HG02885 (cell line): ENCODE measurements at regions not wholly inside any gene's neighbourhood (a gene's known extent, or its start where the extent isn't known, plus 50 kb on each side); places are given as distances from the start of the nearest gene placed in this dataset.

Source experiments
- ATAC-seq: cut with Tn5 transposase; IDR thresholded peaks from one replicate; pipeline ENCODE4 v1.9.1; 2021; ENCODE audit warnings: mild to moderate bottlenecking; ENCODE audit not compliant: unreplicated experiment, poor library complexity

DNA sequence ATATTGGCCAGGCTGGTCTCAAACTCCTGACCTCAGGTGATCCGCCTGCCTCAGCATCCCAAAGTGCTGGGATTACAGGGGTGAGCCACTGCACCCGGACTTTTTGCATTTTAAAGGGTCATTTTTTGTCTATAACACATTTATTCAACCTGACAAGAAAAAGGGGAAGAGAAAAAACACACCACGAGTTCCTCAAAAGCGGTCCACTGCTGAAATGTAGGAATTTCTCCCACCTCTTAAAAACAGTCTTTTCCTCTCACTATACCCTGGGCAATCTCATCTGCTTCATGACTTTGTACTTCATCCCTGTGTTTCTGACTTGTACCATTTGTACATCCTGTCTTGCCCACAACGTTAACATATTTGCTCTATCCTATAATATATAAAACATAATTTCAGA, 413.3 kb upstream of the PTBP2 start:
- ATAC-seq: no peak

DNA sequence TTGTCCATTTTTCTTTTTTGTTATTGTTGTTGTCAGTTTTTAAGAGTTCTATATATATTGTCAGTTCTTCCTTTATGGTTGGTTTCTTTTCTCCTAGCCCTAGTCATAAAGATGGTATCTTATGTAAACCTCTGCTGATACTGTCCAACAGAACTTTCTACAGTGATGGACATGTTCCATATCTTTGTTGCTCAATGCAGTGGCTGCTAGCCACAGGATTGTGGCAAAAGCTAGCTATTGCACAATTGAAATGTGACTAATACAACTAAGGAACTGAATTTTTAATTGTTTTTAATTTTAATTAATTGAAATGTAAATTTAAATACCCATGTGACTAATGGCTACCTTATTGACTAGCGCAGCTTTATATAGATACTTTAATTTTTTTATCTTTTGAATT, 411.8 kb upstream of the PTBP2 start:
- ATAC-seq: no peak

DNA sequence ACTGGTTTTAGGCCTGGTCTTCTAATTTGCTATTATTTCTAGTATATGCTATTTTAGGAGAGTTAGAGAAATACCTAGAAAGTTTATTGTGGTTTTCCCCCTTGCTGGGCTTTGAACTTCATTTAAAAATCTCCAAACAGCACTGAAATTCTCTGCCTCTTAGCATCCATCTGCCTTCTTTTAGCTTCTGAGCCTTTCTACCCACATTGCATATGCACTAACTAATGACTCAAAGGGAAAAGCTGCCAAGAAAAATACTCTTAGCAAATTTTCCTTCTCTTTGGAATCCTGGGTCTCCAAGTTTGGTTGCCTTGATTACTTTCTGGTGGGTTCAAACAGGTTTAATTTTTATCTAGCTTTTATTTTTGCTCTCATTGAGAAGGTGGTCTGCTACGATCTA, 408.4 kb upstream of the PTBP2 start:
- no peak for ATAC-seq

DNA sequence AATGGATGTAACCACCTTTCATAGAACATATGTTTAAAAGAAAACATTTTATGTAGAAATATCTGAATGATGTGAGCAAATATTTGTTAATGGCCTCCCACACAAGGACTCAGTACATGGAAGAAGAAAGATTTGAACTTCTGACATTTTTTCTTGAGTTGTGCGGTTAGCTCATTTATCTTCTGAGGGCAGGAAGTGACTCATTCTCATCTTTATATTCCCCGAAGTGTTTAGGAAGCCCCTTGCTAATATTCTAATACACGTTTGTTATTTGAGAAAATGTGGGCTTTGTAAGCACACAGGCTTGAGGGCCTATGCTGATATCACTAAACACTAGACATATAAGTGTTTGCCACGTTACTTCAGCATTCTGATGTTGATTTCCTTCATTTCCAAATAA, 392.5 kb upstream of the PTBP2 start:
- ATAC-seq: no peak

DNA sequence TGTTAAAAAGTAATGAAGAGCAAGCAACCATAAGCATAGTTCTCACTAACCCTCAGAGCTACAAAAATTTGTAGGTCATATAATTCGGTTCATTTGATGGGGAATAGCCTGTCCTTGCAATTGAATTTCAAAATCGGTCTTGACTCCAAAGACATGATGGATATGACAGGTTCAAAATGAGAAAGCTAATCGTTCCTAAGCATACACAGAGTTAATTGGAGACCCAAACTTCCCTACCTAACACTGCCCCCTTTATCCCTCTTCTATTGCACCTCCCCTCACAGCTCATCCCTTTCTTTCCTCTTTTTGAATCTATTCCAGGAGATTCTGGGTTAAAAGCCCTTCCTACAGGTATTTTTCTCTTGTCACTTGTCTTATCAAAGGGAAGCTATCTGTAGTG, 390.0 kb upstream of the PTBP2 start:
- no peak for ATAC-seq

DNA sequence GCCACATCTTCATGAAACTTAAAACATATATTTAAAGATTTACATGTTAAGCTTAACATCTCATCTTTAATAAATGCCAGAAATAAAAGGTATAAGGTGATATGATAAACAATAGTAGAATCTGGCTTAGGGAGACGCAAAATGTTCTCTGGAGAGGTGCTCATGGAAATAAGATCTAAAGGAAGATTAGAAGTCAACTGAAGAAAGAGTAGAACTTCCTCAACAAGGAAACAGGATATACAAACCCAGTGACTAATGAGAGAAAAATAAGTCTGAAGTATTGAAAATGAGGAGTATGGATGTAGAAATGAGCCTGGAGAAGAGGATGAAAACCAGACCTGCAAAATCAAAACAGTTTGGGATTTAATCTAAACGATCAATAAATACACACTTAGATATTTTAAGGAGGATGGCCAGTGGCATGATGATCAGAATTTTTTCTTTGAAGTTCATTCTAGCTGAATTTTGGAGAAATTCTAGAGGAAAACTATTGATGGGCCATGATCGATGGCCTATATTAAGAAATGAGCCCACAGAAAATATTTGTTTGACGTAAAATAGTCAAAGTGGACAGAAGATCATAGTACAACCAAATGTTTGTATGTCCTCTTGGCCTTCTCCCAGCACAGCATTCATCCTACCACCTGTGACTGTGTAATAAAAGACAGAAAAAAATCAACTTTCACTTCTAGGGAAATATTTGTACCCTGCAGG, 387.9 kb upstream of the PTBP2 start:
- no peak for ATAC-seq

DNA sequence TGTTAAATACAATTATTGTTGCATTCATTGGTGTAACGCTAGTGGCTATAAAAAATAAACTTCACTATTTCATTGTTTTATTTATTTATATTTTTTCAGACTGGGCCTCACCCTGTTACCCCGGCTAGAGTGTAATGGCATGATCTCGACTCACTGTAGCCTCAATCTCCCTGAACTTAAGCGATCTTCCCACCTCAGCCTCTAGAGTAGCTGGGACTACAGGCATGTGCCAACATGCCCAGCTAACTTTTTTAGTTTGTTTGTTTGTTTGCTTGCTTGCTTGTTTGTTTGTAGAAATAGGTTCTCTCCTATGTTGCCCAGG, 387.4 kb upstream of the PTBP2 start:
- ATAC-seq: no peak

DNA sequence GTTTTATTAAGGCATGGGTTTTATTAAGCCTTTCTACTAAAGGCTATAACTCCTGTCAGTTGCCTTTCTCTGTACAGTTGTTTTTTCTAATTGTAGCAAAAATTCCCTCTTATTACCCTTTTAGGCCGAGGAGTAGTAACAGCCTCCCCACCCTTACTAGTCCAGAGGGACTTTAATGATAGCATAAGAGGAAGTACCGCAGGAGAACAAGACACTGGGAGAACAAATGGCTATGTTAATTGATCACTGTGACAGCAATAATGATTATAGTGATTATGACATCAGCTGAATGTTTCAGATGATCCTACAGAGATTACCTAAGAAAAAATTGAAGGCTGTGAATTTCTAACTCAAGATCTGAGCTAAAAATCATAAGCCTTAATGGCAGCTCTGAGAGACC, 383.0 kb upstream of the PTBP2 start:
- ATAC-seq: no peak

DNA sequence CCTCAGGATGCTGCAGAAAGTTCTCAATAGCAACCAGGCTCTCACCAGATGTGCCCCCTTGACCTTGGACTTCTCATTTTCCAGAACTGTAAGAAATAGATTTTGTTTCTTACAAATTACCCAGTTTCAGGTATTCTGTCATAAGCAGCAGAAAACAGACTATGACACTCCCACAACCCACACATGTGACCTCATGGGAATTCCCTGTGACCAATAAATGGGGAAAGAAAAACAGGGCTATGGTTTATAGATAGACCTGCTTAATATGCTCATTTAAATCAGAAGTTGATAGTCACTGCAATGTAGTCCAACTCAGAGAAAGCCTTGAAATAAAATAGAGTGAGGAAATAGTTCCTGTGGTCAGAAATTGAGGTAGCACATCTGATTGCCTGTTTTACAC, 380.9 kb upstream of the PTBP2 start:
- no peak for ATAC-seq

DNA sequence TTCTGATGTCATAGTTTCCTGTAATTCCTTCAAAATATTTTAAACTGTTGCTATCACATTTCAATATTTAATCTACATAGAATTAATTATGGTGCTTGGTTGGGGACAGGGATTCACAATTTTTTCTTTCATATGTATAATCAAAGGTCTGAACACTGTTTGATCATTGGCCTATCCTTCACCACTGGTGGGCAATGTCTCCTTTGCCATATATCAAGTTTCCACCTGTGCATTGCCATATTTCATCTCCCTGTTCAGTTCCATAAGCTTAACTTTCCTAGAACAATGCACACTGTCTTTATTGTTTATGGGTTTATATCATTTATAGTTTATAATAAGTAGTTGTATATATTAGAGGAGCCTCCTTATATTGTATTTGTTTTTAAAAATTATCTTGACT, 374.9 kb upstream of the PTBP2 start:
- no peak for ATAC-seq

DNA sequence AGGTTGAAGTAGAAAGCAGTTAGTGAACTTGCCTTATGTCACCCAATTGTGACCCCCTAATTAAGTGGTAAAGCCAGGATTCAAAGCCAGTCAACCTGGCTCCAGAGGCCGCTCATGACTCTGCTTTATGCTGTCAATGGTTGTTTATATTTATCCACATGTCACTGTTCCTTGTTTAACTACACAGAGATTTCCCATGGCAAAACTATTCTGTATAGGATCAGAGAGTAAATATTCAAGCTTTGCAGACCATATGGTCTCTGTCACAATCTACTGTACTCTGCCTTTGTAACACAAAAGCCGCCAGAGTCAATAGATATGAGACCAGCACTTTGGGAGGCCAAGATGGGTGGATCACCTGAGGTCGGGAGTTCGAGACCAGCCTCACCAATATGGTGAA, 371.7 kb upstream of the PTBP2 start:
- ATAC-seq: no peak

DNA sequence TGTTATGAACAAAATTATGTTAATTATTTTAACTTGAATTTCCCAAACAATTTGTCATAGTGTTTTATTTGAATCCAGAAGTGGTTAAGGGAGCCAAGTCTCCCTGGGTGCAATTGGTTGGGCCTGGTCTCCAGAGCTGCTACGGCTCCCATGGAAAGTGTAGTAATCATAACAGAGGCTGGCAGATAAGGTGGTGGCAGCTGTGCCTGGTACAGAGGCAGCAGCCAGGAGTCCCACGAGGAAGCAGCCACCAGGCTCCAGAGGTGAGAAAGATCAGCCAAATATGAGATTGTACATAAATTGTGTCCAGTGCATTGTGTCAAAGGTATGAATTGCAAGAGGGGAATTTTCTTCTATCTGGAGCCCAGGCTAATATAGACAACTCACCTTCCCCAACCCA, 368.9 kb upstream of the PTBP2 start:
- ATAC-seq: no peak

DNA sequence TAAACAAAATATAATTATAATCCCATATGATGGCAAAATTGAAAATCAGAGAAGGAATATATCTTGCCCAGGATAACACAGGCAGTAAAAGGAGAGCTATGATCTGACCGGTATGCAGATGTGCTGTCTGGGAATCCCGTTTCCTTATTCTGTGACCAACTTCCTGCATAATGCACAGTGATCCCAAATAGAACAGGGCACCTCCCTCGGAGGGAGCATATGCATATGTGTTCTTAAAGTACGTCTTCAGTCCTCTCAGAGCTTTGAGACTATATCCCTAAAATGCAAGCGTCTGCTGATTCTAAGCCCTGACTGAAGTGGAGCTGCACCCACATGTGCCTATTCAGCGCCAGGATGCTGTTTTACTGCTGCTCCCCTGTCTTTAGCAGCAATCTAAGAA, 366.1 kb upstream of the PTBP2 start:
- no peak for ATAC-seq

DNA sequence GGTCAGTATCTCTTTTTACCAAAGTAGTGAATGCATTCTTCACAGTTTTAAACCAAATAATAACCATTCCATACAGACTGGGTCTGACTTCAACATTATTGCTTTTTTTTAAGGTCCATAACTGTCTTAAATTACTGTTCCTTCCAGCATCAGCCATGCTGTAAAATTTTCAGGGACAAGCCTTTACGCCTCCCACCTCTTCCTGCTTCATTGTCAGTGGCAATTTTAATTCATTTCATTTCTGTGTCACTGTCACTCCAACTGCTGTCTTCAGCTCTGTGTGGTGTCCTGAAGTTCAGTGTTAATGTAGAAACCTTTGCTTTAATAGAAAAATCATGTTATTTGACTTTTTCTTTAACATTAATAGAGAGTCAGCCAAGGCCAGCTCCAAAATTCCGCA, 365.6 kb upstream of the PTBP2 start:
- no peak for ATAC-seq

DNA sequence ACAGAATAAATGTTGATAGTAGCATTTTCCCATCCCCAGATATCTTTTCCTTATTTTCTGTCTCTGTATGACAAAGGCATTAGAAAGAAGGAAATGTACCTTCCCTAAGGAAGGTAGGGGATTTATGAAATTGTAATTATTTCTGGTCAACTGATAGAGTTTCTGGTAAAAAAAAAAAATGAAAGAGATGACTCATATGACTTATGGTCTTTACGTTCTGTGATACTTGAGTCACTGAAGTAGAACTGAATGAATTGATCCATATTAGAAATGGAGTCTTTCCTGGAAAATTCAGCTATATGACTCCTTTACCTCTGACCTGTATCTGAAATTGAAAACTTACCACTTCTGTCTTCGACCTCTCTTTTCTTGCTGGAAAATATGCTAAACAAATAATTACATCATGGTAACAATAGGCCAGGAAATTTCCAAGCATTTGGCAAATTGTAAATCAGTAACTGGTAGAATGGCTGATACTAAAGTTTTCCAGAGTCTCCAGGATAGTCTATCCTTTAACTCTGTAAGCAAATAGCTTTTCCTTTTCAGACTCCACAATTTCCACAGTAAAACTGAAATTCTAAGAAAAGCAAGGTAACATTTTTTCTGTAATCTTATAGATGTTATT, 364.3 kb upstream of the PTBP2 start:
- ATAC-seq: no peak

DNA sequence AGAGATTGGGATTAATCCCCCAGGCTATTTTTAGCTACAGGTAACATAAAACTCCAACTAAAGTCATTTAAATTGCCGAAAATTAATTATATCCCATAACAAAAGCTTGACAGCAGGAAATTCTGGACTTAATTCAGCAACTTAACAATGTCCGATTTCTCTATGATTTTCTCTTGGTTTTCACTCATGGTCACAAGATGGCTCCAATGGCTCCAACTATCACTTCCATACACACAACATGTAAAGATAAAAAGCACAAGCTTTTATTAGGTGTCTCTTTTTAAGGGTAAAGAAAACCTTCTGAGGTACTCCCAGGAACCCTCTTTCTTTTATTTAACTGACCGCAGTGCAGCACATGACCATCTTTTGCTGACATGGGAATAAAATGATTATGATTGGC, 363.5 kb upstream of the PTBP2 start:
- no peak for ATAC-seq

DNA sequence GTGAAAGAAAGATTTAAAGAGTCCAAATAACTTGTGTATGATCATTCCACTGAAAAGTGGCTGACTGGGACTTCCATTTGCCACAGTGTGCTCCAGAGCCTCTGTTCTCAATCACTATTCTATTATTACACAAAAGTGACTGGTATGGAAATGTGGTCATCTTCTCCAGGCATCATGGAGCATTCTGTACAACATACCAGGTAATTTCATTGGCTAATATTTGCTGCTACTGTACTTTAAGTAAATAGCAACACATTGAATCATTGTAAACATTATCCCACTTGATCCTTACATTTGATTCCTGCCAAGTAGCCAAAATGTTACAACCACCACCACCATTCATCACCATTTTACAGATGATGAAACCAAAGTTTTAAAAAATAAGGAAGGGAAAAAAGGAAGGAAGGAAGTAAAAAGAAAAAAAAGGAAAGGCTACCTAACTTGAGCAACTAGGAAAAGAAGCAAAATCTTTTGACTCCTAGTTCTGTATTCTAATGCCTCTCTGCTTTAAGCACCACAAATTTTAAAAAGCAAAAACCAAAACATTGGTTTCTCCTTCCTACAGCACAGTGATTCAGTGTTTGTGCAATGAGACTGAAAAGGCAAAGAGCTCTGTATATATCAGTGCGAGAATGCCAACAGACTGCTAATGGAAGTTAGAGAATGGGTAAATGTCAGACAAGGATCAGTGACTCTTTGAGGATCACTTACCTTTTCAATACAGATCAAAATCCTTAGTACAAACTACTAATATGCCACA, 361.4 kb upstream of the PTBP2 start:
- no peak for ATAC-seq

DNA sequence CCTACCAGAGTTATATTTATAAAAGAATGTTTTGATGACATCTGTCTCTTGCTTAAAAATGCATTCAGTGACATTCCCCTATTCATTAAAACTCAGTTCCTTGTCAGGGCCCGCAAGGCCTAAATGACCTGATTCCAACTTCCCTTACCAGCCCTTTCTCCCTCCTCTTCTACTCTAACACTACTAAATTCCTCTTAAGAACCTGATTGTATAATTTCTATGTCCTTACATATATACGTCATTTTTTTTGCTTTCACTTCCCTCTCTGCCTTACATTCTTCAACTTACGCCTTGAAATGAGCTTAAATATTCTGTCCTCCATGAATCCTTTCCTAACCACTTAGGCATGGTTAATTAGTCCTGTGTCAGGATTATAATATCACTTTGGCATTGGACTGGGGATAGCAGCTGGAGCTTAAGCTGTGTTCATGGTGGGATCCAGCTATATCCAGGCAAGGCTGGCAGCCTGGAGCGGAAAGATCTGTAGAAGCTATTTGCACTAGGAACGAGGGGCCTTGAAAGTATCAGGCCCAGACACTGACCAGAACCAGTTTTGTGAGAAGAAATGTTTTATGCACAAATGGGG, 360.2 kb upstream of the PTBP2 start:
- no peak for ATAC-seq

DNA sequence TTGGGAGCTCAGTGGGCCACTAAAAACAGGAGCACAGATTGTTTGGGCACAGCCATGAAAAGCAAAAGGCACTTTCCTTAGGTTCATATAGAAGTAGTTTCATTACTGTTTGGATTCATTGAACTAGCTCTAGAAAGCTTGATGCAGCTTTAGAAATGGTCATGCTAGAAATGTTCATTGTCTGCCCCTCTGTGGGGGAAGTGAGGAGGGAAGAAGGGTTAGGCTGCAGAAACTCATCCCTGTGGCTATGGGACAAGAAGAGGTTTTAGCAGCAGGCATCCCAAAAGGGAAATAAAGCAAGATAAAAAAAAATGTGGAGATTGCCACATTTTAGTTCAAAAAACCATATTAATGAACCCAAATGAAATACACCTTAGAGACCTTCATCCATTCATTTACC, 359.6 kb upstream of the PTBP2 start:
- ATAC-seq: no peak

DNA sequence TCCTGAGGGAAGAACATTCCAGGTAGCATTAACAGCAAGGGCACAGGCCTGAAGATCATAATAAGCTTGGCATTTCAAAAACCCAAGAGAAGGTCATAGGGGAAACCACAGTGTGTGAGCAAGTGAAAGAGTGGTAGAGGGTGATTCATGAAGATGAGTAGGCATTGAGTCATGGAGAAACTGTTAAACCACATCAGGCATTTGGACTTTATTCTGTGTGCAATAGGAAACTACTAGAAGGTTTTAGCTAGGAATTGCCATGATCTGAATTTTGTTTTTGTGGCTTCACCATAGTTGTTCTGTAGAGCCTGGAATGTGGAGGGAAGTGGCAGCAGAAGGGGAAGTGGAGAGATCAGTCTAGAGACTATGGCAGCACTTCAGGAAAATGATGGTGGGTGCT, 359.0 kb upstream of the PTBP2 start:
- ATAC-seq: no peak

DNA sequence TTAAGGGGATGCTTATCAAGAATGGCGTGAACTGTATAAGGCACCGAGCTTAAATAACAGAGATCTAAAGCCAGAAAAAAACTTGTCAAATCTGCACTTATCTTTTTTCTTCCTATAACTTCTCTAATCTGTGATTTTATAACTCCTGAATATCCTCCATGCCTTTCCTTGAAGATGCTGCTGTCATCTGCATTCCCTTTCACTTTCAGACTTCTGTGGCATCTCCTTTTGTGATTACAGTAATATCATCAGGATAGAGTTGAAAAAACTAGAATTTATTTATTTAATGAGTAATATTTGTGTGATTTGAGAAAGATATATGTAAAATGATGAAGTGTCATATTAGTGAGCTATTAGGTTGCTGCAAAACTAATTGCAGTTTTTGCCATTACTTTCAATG, 357.8 kb upstream of the PTBP2 start:
- ATAC-seq: no peak

DNA sequence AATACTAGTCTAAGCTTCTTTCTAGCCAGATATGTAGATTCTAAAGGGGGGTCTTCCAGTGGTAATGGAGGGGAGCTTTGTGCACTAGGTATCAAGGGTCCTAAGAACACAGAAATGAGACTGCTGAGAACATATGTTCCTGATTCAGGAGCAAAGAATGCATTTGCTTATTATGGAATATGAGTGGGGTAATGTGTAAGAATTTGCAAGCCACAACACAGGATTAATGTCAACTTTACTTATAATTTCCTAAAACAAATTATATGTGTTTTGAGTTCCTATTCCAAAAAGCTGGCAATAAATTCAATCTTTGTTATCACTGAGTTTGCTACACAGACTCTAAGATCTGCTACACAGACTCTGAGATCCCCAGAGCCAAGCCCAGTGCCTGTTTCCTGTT, 357.0 kb upstream of the PTBP2 start:
- no peak for ATAC-seq
